IMR-90 (cell line): ENCODE measurements at regions not wholly inside any gene's neighbourhood (a gene's known extent, or its start where the extent isn't known, plus 50 kb on each side); places are given as distances from the start of the nearest gene placed in this dataset.
A peak's percentile ranks its signal among the peaks of the same experiment; 100 is the strongest.

ENCODE experiments used
- ATAC-seq: fragments of 200-7000 bp; cut with Tn5 transposase; 2 replicates; pipeline ENCODE4 v1.9.1; 2020; ENCODE audit warnings: low read depth, mild to moderate bottlenecking, moderate library complexity
- BruUV-seq: library from RNA; stranded (reverse); fragments of 400-500 nt; replicated peaks from 2 replicates; lab custom pipeline; 2021; lab: Mats Ljungman, UMichigan
- CTCF ChIA-PET: fragments of 300-600 bp; formaldehyde crosslinking; extraction: SDS; loops from one replicate; lab custom pipeline; 2021; ENCODE audit warnings: antibody characterized with exemption; lab: Yijun Ruan, JAX
- POLR2A ChIA-PET: fragments of 300-600 bp; sonication (Branson Sonifier 250); formaldehyde crosslinking; loops from one replicate; lab custom pipeline; 2022; ENCODE audit warnings: antibody characterized with exemption; ENCODE audit not compliant: unreplicated experiment; lab: Charles Lee
- DNase-seq: peaks from one replicate; pipeline ENCODE4 v3.0.0; 2013
- H2AFZ ChIP-seq: replicated peaks from 2 replicates; pipeline ENCODE3; 2013; ENCODE audit warnings: low read length, mild to moderate bottlenecking; ENCODE audit not compliant: poor library complexity
- H2AK5ac ChIP-seq: 2 replicates; pipeline ENCODE4 v1.6.1; 2013; ENCODE audit warnings: low read depth, low read length, inconsistent platforms
- H2AK9ac ChIP-seq: replicated peaks from 2 replicates; pipeline ENCODE3; 2013; ENCODE audit warnings: mild to moderate bottlenecking, low read depth, low read length, moderate library complexity; ENCODE audit not compliant: poor library complexity
- H2BK120ac ChIP-seq: 2 replicates; pipeline ENCODE4 v1.6.1; 2013; ENCODE audit warnings: low read depth, low read length, inconsistent platforms
- H2BK15ac ChIP-seq: 3 replicates; pipeline ENCODE4 v1.6.1; 2013; ENCODE audit warnings: low read depth, low read length, inconsistent platforms
- H2BK20ac ChIP-seq: 2 replicates; pipeline ENCODE4 v1.6.1; 2013; ENCODE audit warnings: low read depth, mild to moderate bottlenecking, inconsistent platforms, low read length, moderate library complexity
- H2BK5ac ChIP-seq: 2 replicates; pipeline ENCODE4 v1.6.1; 2013; ENCODE audit warnings: mild to moderate bottlenecking, low read depth, low read length, inconsistent platforms; ENCODE audit not compliant: poor library complexity, severe bottlenecking
- H3K14ac ChIP-seq: replicated peaks from 2 replicates; pipeline ENCODE4 v1.6.1; 2013; ENCODE audit warnings: low read depth, low read length, inconsistent platforms
- H3K18ac ChIP-seq: 2 replicates; pipeline ENCODE4 v1.6.1; 2013; ENCODE audit warnings: low read depth, low read length, control low read depth
- H3K23ac ChIP-seq: 2 replicates; pipeline ENCODE4 v1.6.1; 2013; ENCODE audit warnings: low read depth, low read length, inconsistent platforms
- H3K27ac ChIP-seq: 2 replicates; pipeline ENCODE4 v1.5.1; 2013; ENCODE audit warnings: mild to moderate bottlenecking, control low read depth, low read length; ENCODE audit not compliant: insufficient read depth
- H3K27me3 ChIP-seq: 2 replicates; pipeline ENCODE4 v1.6.1; 2013; ENCODE audit warnings: low read length; ENCODE audit not compliant: control insufficient read depth, insufficient read depth
- H3K36me3 ChIP-seq: 2 replicates; pipeline ENCODE4 v1.6.1; 2013; ENCODE audit warnings: low read length, mixed read lengths; ENCODE audit not compliant: control insufficient read depth, insufficient read depth
- H3K4ac ChIP-seq: 2 replicates; pipeline ENCODE4 v1.6.1; 2013; ENCODE audit warnings: low read depth, low read length, inconsistent platforms
- H3K4me1 ChIP-seq: 2 replicates; pipeline ENCODE4 v1.6.1; 2013; ENCODE audit warnings: low read length, mixed read lengths; ENCODE audit not compliant: control insufficient read depth, insufficient read depth
- H3K4me2 ChIP-seq: 2 replicates; pipeline ENCODE4 v1.6.1; 2013; ENCODE audit warnings: low read depth, mild to moderate bottlenecking, control low read depth, low read length, moderate library complexity
- H3K4me3 ChIP-seq: 2 replicates; pipeline ENCODE4 v1.5.1; 2013; ENCODE audit warnings: low read depth, mild to moderate bottlenecking, control low read depth, low read length, moderate library complexity; ENCODE audit not compliant: insufficient read depth
- H3K56ac ChIP-seq: 2 replicates; pipeline ENCODE4 v1.6.1; 2013; ENCODE audit warnings: low read length, inconsistent platforms; ENCODE audit not compliant: insufficient read depth; ENCODE audit errors: extremely low read depth
- H3K79me1 ChIP-seq, 2 experiments: 2 replicates each; pipeline ENCODE4 v1.6.1; 2013; ENCODE audit warnings: low read length in 2 of 2, inconsistent platforms in 1 of 2, low read depth in 1 of 2
- H3K9ac ChIP-seq: 2 replicates; pipeline ENCODE4 v1.6.1; 2013; ENCODE audit warnings: low read depth, low read length, control low read depth
- H3K9me1 ChIP-seq: 2 replicates; pipeline ENCODE4 v1.6.1; 2013; ENCODE audit warnings: low read length, inconsistent platforms; ENCODE audit not compliant: insufficient read depth
- H3K9me3 ChIP-seq: 2 replicates; pipeline ENCODE4 v1.6.1; 2013; ENCODE audit warnings: low read length; ENCODE audit not compliant: control insufficient read depth, insufficient read depth
- H4K20me1 ChIP-seq: 2 replicates; pipeline ENCODE4 v1.6.1; 2013; ENCODE audit warnings: low read length, inconsistent platforms; ENCODE audit not compliant: insufficient read depth
- H4K5ac ChIP-seq: 2 replicates; pipeline ENCODE4 v1.6.1; 2013; ENCODE audit warnings: mild to moderate bottlenecking, low read depth, low read length, control low read depth
- H4K8ac ChIP-seq, 2 experiments: 2 replicates each; pipeline ENCODE4 v1.6.1; 2013; ENCODE audit warnings: low read depth in 2 of 2, low read length in 2 of 2, control low read depth in 1 of 2, inconsistent platforms in 1 of 2
- H4K91ac ChIP-seq: 2 replicates; pipeline ENCODE4 v1.6.1; 2013; ENCODE audit warnings: low read depth, low read length, inconsistent platforms; ENCODE audit not compliant: insufficient read depth
- BHLHE40 ChIP-seq: fragments of 150-350 bp; IDR thresholded peaks from 2 replicates; pipeline ENCODE4 v1.6.1; 2016; ENCODE audit warnings: mild to moderate bottlenecking, low read depth, low read length
- CEBPB ChIP-seq: IDR thresholded peaks from 2 replicates; pipeline ENCODE4 v1.6.1; 2012; ENCODE audit warnings: low read depth, low read length, improper control_type of control experiment
- CHD1 ChIP-seq: IDR thresholded peaks from 2 replicates; pipeline ENCODE4 v1.6.1; 2012; ENCODE audit warnings: low read depth, low read length, improper control_type of control experiment
- ELK1 ChIP-seq: fragments of 150-350 bp; IDR thresholded peaks from 2 replicates; pipeline ENCODE4 v1.6.1; 2016; ENCODE audit warnings: low read depth, mild to moderate bottlenecking, low read length, moderate library complexity, borderline replicate concordance
- FOS ChIP-seq: fragments of 150-350 bp; IDR thresholded peaks from 2 replicates; pipeline ENCODE4 v1.6.1; 2016; ENCODE audit warnings: low read depth, low read length
- MAFK ChIP-seq: IDR thresholded peaks from 2 replicates; pipeline ENCODE4 v1.6.1; 2012; ENCODE audit warnings: low read depth, low read length, improper control_type of control experiment
- MAZ ChIP-seq: IDR thresholded peaks from 2 replicates; pipeline ENCODE4 v1.6.1; 2012; ENCODE audit warnings: low read depth, mild to moderate bottlenecking, low read length, improper control_type of control experiment, moderate library complexity, borderline replicate concordance
- MXI1 ChIP-seq: IDR thresholded peaks from 2 replicates; pipeline ENCODE4 v1.6.1; 2012; ENCODE audit warnings: low read depth, mild to moderate bottlenecking, low read length, moderate library complexity, borderline replicate concordance
- NFE2L2 ChIP-seq: fragments of 150-350 bp; IDR thresholded peaks from 2 replicates; pipeline ENCODE4 v1.6.1; 2016; ENCODE audit warnings: low read depth, mild to moderate bottlenecking, low read length
- POLR2A ChIP-seq: IDR thresholded peaks from 2 replicates; pipeline ENCODE4 v1.6.1; 2012; ENCODE audit warnings: mild to moderate bottlenecking, low read depth, low read length
- RAD21 ChIP-seq: IDR thresholded peaks from 2 replicates; pipeline ENCODE4 v1.6.1; 2012; ENCODE audit warnings: low read length, improper control_type of control experiment
- RCOR1 ChIP-seq: IDR thresholded peaks from 2 replicates; pipeline ENCODE4 v1.6.1; 2012; ENCODE audit warnings: mild to moderate bottlenecking, low read length, improper control_type of control experiment; ENCODE audit not compliant: insufficient replicate concordance
- RFX5 ChIP-seq: IDR thresholded peaks from 2 replicates; pipeline ENCODE4 v1.8.0; 2012; ENCODE audit warnings: low read depth, mild to moderate bottlenecking, low read length, moderate library complexity
- SMC3 ChIP-seq: fragments of 150-350 bp; IDR thresholded peaks from 2 replicates; pipeline ENCODE4 v1.6.1; 2016; ENCODE audit warnings: low read depth, mild to moderate bottlenecking, antibody characterized with exemption, low read length, moderate library complexity
- WGBS, 2 experiments: methylation state at CpG; one replicate each; pipeline versions ENCODE4 v1.1.5 to v1.1.7; 2013; ENCODE audit warnings: missing lambda C conversion rate in 2 of 2; ENCODE audit not compliant: insufficient read length in 1 of 2; ENCODE audit errors: extremely low coverage in 2 of 2; 5-methylcytosine and 5-hydroxymethylcytosine counted together
- dilution Hi-C: fragments of 300-500 bp; cut with HindIII; formaldehyde crosslinking; loops from one replicate; pipeline ENCODE4 v1.14.3; 2018; ENCODE audit warnings: low sequenced_read_pairs; ENCODE audit not compliant: unreplicated experiment
- in situ Hi-C: fragments of 300-500 bp; cut with MboI; formaldehyde crosslinking; loops from 3 replicates; pipeline ENCODE4 v1.14.3; 2019; ENCODE audit warnings: low sequenced_read_pairs, inconsistent platforms, mixed read lengths
- intact Hi-C: fragments of 100-400 bp; cut with micrococcal nuclease; formaldehyde crosslinking; loops from 2 replicates; pipeline ENCODE4 v1.10.0; 2022
- TF ChIP-seq, protein P1 (sequence below): fragments of 150-350 bp; IDR thresholded peaks from 2 replicates; pipeline ENCODE4 v1.6.1; 2017; ENCODE audit warnings: mild to moderate bottlenecking, antibody characterized with exemption, low read length, low read depth
- TF ChIP-seq, protein P2 (sequence below): conservative IDR thresholded peaks from 2 replicates; pipeline ENCODE4 v1.5.1; 2012; ENCODE audit warnings: mild to moderate bottlenecking, low read depth, low read length, improper control_type of control experiment

DNA sequence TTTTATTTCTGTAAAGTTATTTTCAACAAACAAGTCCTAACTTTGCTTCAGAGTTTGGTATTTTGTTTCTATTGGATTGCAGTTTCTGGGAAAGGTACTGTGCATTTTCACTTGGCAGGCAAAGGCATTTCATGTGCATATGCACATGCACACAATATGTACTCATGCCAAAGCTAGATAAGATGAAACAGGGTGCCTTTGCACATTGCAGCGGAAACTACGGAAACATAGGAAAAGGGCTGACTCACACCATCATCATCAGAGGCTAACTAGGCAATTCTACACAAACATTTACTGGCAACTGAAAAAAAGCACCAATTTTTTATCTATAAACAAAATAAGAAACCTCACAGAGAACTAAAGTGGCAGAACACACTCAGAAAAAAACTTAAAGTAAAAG is 550.6 kb upstream of the NECTIN3 start:
- H3K9me3 ChIP-seq, result peaks cover 3% of the 10 kb centered on the region
- H3K9ac ChIP-seq, result 0 out of 2 replicates have a peak overlapping the region, but pooled peaks have one; percentile 47
- H3K4ac ChIP-seq, result peak overlapping the region; percentile 94; the same call in 1 of the 2 replicates
- H4K8ac ChIP-seq, result no peak overlapping the region; a peak in 1 of 4 replicates
- H3K18ac ChIP-seq, result no peak overlapping the region; the same call in 1 of the 2 replicates
- H3K4me1 ChIP-seq, result peaks cover 2% of the 10 kb centered on the region; the same call in 1 of the 2 replicates
- dilution Hi-C loops (no loop called here), intact Hi-C loops (loop anchor here (10.0 kb wide), 1 partner anchor 786 kb away; no protein-coding TSS in a partner anchor), in situ Hi-C loops (no loop called here)
- H3K27ac ChIP-seq, result peak overlapping the region; percentile 76; the same call in 1 of the 2 replicates
- no CpG with 5 or more reads among the region's 2 CpGs for WGBS, 2 experiments
- no peaks in the 10 kb centered on the region for H3K36me3 ChIP-seq
- no peak for TF ChIP-seq ELK1
- no peak for TF ChIP-seq POLR2A
- peak; percentile 85 for TF ChIP-seq NFE2L2
- no peak for TF ChIP-seq RFX5
- no peak for TF ChIP-seq RCOR1
- TF ChIP-seq MAZ, result no peak
- TF ChIP-seq SMC3, result peak; percentile 11; the same call in 1 of the 2 replicates
- TF ChIP-seq, protein P1, sequence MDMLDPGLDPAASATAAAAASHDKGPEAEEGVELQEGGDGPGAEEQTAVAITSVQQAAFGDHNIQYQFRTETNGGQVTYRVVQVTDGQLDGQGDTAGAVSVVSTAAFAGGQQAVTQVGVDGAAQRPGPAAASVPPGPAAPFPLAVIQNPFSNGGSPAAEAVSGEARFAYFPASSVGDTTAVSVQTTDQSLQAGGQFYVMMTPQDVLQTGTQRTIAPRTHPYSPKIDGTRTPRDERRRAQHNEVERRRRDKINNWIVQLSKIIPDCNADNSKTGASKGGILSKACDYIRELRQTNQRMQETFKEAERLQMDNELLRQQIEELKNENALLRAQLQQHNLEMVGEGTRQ, result no peak
- TF ChIP-seq RAD21, result peak; percentile 34
- TF ChIP-seq MAFK, result peak; percentile 79
- no peak for TF ChIP-seq CHD1
- peak; percentile 71; the same call in 1 of the 2 replicates for TF ChIP-seq CEBPB
- TF ChIP-seq, protein P2, sequence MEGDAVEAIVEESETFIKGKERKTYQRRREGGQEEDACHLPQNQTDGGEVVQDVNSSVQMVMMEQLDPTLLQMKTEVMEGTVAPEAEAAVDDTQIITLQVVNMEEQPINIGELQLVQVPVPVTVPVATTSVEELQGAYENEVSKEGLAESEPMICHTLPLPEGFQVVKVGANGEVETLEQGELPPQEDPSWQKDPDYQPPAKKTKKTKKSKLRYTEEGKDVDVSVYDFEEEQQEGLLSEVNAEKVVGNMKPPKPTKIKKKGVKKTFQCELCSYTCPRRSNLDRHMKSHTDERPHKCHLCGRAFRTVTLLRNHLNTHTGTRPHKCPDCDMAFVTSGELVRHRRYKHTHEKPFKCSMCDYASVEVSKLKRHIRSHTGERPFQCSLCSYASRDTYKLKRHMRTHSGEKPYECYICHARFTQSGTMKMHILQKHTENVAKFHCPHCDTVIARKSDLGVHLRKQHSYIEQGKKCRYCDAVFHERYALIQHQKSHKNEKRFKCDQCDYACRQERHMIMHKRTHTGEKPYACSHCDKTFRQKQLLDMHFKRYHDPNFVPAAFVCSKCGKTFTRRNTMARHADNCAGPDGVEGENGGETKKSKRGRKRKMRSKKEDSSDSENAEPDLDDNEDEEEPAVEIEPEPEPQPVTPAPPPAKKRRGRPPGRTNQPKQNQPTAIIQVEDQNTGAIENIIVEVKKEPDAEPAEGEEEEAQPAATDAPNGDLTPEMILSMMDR, result no peak
- TF ChIP-seq MXI1, result peak; percentile 71; the same call in 1 of the 2 replicates
- TF ChIP-seq BHLHE40, result peak; percentile 92
- TF ChIP-seq FOS, result peak; percentile 90
- no peak overlapping the region for H3K23ac ChIP-seq
- peak; percentile 95 for ATAC-seq
- H2AK9ac ChIP-seq, result no peak overlapping the region
- no peak overlapping the region for H2BK15ac ChIP-seq
- H3K4me2 ChIP-seq, result no peak overlapping the region
- peak overlapping the region; percentile 99; the same call in 1 of the 2 replicates for H2BK120ac ChIP-seq
- peak; percentile 98 for DNase-seq
- no peak overlapping the region for H3K14ac ChIP-seq
- H2BK20ac ChIP-seq, result 0 out of 2 replicates have a peak overlapping the region, but pooled peaks have one; percentile 27
- H3K27me3 ChIP-seq, result no peaks in the 10 kb centered on the region
- H2BK5ac ChIP-seq, result peak overlapping the region; percentile 91
- peaks cover 3% of the 10 kb centered on the region for H3K9me1 ChIP-seq
- no peak overlapping the region for H2AFZ ChIP-seq
- BruUV-seq, result no TSS peak
- peaks cover 0 to 4% of the 10 kb centered on the region in 2 experiments; a peak in 1 of 4 replicates for H3K79me1 ChIP-seq
- no peaks in the 10 kb centered on the region for H4K20me1 ChIP-seq
- no peak overlapping the region for H2AK5ac ChIP-seq
- H3K56ac ChIP-seq, result 0 out of 2 replicates have a peak overlapping the region, but pooled peaks have one; percentile 34
- H3K4me3 ChIP-seq, result no peak overlapping the region
- POLR2A ChIA-PET, result no interaction called here
- CTCF ChIA-PET, result interaction anchor here (0.6 to 1.3 kb wide), 2 partner anchors 10 to 1254 kb away, joined by 3 to 4 read pairs; no protein-coding TSS in a partner anchor
- no peak overlapping the region for H4K5ac ChIP-seq
- no peak overlapping the region for H4K91ac ChIP-seq
